Astrocyte (in vitro differentiated cells and primary cell): ENCODE measurements at regions not wholly inside any gene's neighbourhood (a gene's known extent, or its start where the extent isn't known, plus 50 kb on each side); places are given as distances from the start of the nearest gene placed in this dataset.
A peak's percentile ranks its signal among the peaks of the same experiment; 100 is the strongest.

Experiments
- DNase-seq: peaks from one replicate; pipeline ENCODE4 v3.0.0-alpha.2; 2010; ENCODE audit warnings: low read depth
- FAIRE-seq: peaks from 2 replicates; lab custom pipeline; 2011; peaks lifted over from hg19 to GRCh38; lab: Jason Lieb, UNC
- H2AFZ ChIP-seq: 2 replicates; pipeline ENCODE4 v1.6.0; 2012; ENCODE audit warnings: low read depth, low read length, inconsistent platforms
- H3K27ac ChIP-seq: 2 replicates; pipeline ENCODE4 v1.5.1; 2011; ENCODE audit warnings: low read depth, low read length, inconsistent platforms
- H3K27me3 ChIP-seq: 2 replicates; pipeline ENCODE4 v1.6.0; 2011; ENCODE audit warnings: low read length, inconsistent platforms; ENCODE audit not compliant: insufficient read depth
- H3K36me3 ChIP-seq: 2 replicates; pipeline ENCODE4 v1.5.1; 2011; ENCODE audit warnings: low read length, inconsistent platforms; ENCODE audit not compliant: insufficient read depth
- H3K4me1 ChIP-seq: 2 replicates; pipeline ENCODE4 v1.5.1; 2011; ENCODE audit warnings: low read length, inconsistent platforms; ENCODE audit not compliant: insufficient read depth
- H3K4me2 ChIP-seq: 2 replicates; pipeline ENCODE4 v1.6.0; 2012; ENCODE audit warnings: low read length, inconsistent platforms
- H3K4me3 ChIP-seq: 2 replicates; pipeline ENCODE4 v1.5.1; 2011; ENCODE audit warnings: low read depth, mild to moderate bottlenecking, low read length, inconsistent platforms; ENCODE audit not compliant: insufficient read depth
- H3K79me2 ChIP-seq: 2 replicates; pipeline ENCODE4 v1.6.0; 2012; ENCODE audit warnings: mild to moderate bottlenecking, low read length, inconsistent platforms; ENCODE audit not compliant: insufficient read depth
- H3K9ac ChIP-seq: 2 replicates; pipeline ENCODE4 v1.6.0; 2012; ENCODE audit warnings: mild to moderate bottlenecking, low read length, inconsistent platforms
- H3K9me3 ChIP-seq: 2 replicates; pipeline ENCODE4 v1.5.1; 2012; ENCODE audit warnings: low read depth, mild to moderate bottlenecking, low read length, inconsistent platforms; ENCODE audit not compliant: insufficient read depth
- H4K20me1 ChIP-seq: 2 replicates; pipeline ENCODE4 v1.6.0; 2012; ENCODE audit warnings: low read length, inconsistent platforms; ENCODE audit not compliant: insufficient read depth
- H3K27ac Mint-ChIP-seq: one replicate; pipeline ENCODE4 v1.8.0; 2021; ENCODE audit warnings: mild to moderate bottlenecking, mixed read lengths; ENCODE audit not compliant: unreplicated experiment
- H3K27me3 Mint-ChIP-seq: one replicate; pipeline ENCODE4 v1.8.0; 2021; ENCODE audit warnings: low read depth, mixed read lengths; ENCODE audit not compliant: unreplicated experiment
- H3K36me3 Mint-ChIP-seq: one replicate; pipeline ENCODE4 v1.8.0; 2021; ENCODE audit warnings: low read depth, mixed read lengths; ENCODE audit not compliant: unreplicated experiment
- H3K4me1 Mint-ChIP-seq: one replicate; pipeline ENCODE4 v1.8.0; 2021; ENCODE audit warnings: low read depth, mixed read lengths; ENCODE audit not compliant: unreplicated experiment
- H3K4me3 Mint-ChIP-seq: one replicate; pipeline ENCODE4 v1.8.0; 2021; ENCODE audit warnings: mild to moderate bottlenecking, moderate library complexity, mixed read lengths; ENCODE audit not compliant: unreplicated experiment
- H3K9me3 Mint-ChIP-seq: one replicate; pipeline ENCODE4 v1.8.0; 2021; ENCODE audit warnings: mild to moderate bottlenecking, mixed read lengths; ENCODE audit not compliant: unreplicated experiment
- CTCF ChIP-seq: IDR thresholded peaks from 2 replicates; pipeline ENCODE4 v1.5.1; 2011; ENCODE audit warnings: low read depth, mild to moderate bottlenecking, inconsistent platforms, low read length, moderate library complexity; ENCODE audit not compliant: insufficient read depth
- EZH2 ChIP-seq: IDR thresholded peaks from 2 replicates; pipeline ENCODE4 v1.6.1; 2012; ENCODE audit warnings: mild to moderate bottlenecking, low read length, inconsistent platforms; ENCODE audit not compliant: insufficient read depth

DNA sequence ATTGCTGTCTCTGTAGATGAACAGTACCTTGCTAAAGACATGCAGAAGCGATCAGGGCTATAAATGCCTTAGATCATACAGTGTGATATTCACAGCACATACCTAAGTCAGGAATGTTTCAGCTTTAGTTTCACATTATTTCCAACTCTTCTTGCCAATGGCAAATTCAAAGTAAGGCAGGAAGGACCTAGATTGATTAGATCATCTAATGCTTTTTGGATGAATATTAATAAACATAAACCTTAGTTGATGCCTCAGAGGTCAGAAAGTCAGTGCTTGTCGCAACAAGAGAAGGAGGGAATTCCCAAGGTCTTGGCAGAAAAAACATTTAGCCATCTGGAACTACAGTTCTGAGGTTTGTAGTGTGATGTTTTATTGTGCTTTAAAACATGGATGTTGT, 122.3 kb downstream of the TNFSF18 start:
- Mint-ChIP-seq H3K4me3 (no peak overlapping the region), H3K27ac (peak overlapping the region; percentile 27), H3K4me1 (peaks cover 28% of the 10 kb centered on the region), H3K9me3 (no peaks in the 10 kb centered on the region), H3K36me3 (no peaks in the 10 kb centered on the region), H3K27me3 (no peaks in the 10 kb centered on the region)
- FAIRE-seq (peak; percentile 62), DNase-seq (peak; percentile 92)
- Histone ChIP-seq H4K20me1 (no peaks in the 10 kb centered on the region), H3K36me3 (no peaks in the 10 kb centered on the region), H3K27ac (peak overlapping the region; percentile 81), H3K4me1 (peaks cover 21% of the 10 kb centered on the region), H3K79me2 (no peaks in the 10 kb centered on the region), H3K27me3 (no peaks in the 10 kb centered on the region), H2AFZ (no peak overlapping the region), H3K9me3 (no peaks in the 10 kb centered on the region), H3K4me3 (no peak overlapping the region), H3K9ac (peak overlapping the region; percentile 75), H3K4me2 (peak overlapping the region; percentile 35)
- no peak for TF ChIP-seq CTCF
- TF ChIP-seq EZH2 = no peak

GRCh38 chr1:172929006-172929405, 121.7 kb downstream of the TNFSF18 start:
- no peaks in the 10 kb centered on the region for H3K27me3 Mint-ChIP-seq
- H3K27ac Mint-ChIP-seq = peak overlapping the region; percentile 35
- H3K27ac ChIP-seq = peak overlapping the region; percentile 81
- H3K27me3 ChIP-seq = no peaks in the 10 kb centered on the region
- peak overlapping the region; percentile 35 for H3K4me2 ChIP-seq
- no peak overlapping the region for H2AFZ ChIP-seq
- peak; percentile 77 for FAIRE-seq
- no peaks in the 10 kb centered on the region for H4K20me1 ChIP-seq
- no peak overlapping the region for H3K4me3 Mint-ChIP-seq
- no peak for TF ChIP-seq CTCF
- no peak for TF ChIP-seq EZH2
- no peaks in the 10 kb centered on the region for H3K36me3 ChIP-seq
- DNase-seq = peak; percentile 67
- peaks cover 32% of the 10 kb centered on the region for H3K4me1 Mint-ChIP-seq
- H3K79me2 ChIP-seq = no peaks in the 10 kb centered on the region
- H3K9me3 Mint-ChIP-seq = no peaks in the 10 kb centered on the region
- H3K4me1 ChIP-seq = peaks cover 22% of the 10 kb centered on the region
- H3K9ac ChIP-seq = peak overlapping the region; percentile 75
- H3K9me3 ChIP-seq = no peaks in the 10 kb centered on the region
- H3K4me3 ChIP-seq = no peak overlapping the region
- no peaks in the 10 kb centered on the region for H3K36me3 Mint-ChIP-seq

DNA sequence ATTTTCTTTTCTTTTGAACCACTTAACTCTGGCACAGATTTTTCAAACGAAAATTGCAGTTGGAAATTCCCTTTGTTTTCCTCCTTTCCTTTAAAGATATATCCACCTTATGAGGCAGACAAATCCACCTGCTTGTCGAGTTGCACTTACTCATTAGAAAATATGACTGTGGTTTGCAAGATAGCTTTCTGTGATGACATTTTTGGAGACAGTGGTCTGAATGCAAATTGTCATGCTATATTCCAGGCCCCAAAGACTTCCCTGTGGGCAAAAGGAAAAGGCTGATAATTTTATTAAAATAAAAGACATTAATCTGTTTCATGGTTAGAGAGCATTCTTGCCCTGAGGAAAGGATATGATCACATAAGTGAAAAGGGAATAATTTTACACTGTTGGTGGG, 120.6 kb downstream of the TNFSF18 start:
- Mint-ChIP-seq H3K4me1 (peaks cover 43% of the 10 kb centered on the region), H3K27me3 (no peaks in the 10 kb centered on the region), H3K27ac (no peak overlapping the region), H3K36me3 (no peaks in the 10 kb centered on the region), H3K4me3 (no peak overlapping the region), H3K9me3 (no peaks in the 10 kb centered on the region)
- Histone ChIP-seq H3K79me2 (no peaks in the 10 kb centered on the region), H4K20me1 (no peaks in the 10 kb centered on the region), H3K4me3 (no peak overlapping the region), H3K36me3 (no peaks in the 10 kb centered on the region), H2AFZ (no peak overlapping the region), H3K9me3 (no peaks in the 10 kb centered on the region), H3K4me2 (no peak overlapping the region), H3K4me1 (peaks cover 30% of the 10 kb centered on the region), H3K27ac (no peak overlapping the region), H3K27me3 (no peaks in the 10 kb centered on the region), H3K9ac (no peak overlapping the region)
- no peak for TF ChIP-seq EZH2
- no peak for TF ChIP-seq CTCF
- DNase-seq = no peak
- FAIRE-seq = no peak
